ENCODE measurements at regions not wholly inside any gene's neighbourhood (a gene's known extent, or its start where the extent isn't known, plus 50 kb on each side); places are given as distances from the start of the nearest gene placed in this dataset.

GRCh38 chr5:96114736-96115135, 153.1 kb upstream of the ELL2 start:
- TF ChIP-seq CTCF (IDR thresholded peaks at IDR 0.05) = no peak
- TF ChIP-seq POLR2A (IDR thresholded peaks at IDR 0.05) = no peak
